ENCODE measurements at regions not wholly inside any gene's neighbourhood (a gene's known extent, or its start where the extent isn't known, plus 50 kb on each side); places are given as distances from the start of the nearest gene placed in this dataset.

DNA sequence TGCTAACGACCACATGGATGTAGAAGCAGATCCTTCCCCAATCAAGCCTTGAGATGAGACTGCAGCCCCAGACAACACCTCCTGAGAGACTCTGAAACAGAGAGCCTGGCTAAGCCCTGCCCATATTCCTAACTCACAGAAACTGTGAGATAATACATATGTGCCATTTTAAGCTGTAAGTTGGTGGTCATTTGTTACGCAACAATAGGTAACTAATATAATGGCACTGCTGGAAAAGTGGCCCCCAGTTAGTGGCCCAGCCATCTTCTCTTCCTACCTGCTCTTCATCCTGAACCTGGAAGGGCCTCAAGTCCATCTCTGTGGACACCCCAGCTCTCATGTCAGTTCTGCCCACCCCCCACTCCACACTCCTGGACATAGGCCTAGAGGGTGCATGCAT is 144.0 kb downstream of the TMEM17 start:
- Mint-ChIP-seq H3K4me1 (peaks cover 32% of the 10 kb centered on the region), H3K27me3 (ENCODE audit: low read depth) (no peaks in the 10 kb centered on the region), H3K27ac (no peak overlapping the region), H3K36me3 (peaks cover 9% of the 10 kb centered on the region), H3K9me3 (peaks cover 10% of the 10 kb centered on the region), H3K4me3 (no peak overlapping the region)
- DNase-seq (ENCODE audit: low spot score) (no peak), ATAC-seq (no peak)
- POLR2A ChIA-PET = no interaction called here
- CTCF ChIA-PET = interaction anchor here (0.9 to 1.2 kb wide), 2 partner anchors 53 to 64 kb away, joined by 3 to 4 read pairs; no protein-coding TSS in a partner anchor
- TF ChIP-seq TP53 (CRISPR knock-in tag; IDR thresholded peaks at IDR 0.05) (no peak), JAZF1 (CRISPR knock-in tag; IDR thresholded peaks at IDR 0.05) (no peak), SOX15 (CRISPR knock-in tag; IDR thresholded peaks at IDR 0.05) (no peak)
- TF ChIP-seq, protein P1, sequence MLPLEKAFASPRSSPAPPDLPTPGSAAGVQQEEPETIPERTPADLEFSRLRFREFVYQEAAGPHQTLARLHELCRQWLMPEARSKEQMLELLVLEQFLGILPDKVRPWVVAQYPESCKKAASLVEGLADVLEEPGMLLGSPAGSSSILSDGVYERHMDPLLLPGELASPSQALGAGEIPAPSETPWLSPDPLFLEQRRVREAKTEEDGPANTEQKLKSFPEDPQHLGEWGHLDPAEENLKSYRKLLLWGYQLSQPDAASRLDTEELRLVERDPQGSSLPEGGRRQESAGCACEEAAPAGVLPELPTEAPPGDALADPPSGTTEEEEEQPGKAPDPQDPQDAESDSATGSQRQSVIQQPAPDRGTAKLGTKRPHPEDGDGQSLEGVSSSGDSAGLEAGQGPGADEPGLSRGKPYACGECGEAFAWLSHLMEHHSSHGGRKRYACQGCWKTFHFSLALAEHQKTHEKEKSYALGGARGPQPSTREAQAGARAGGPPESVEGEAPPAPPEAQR (CRISPR knock-in tag; IDR thresholded peaks at IDR 0.05) = no peak
- TF ChIP-seq, protein P2, sequence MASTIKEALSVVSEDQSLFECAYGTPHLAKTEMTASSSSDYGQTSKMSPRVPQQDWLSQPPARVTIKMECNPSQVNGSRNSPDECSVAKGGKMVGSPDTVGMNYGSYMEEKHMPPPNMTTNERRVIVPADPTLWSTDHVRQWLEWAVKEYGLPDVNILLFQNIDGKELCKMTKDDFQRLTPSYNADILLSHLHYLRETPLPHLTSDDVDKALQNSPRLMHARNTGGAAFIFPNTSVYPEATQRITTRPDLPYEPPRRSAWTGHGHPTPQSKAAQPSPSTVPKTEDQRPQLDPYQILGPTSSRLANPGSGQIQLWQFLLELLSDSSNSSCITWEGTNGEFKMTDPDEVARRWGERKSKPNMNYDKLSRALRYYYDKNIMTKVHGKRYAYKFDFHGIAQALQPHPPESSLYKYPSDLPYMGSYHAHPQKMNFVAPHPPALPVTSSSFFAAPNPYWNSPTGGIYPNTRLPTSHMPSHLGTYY (CRISPR knock-in tag; IDR thresholded peaks at IDR 0.05) = no peak

DNA sequence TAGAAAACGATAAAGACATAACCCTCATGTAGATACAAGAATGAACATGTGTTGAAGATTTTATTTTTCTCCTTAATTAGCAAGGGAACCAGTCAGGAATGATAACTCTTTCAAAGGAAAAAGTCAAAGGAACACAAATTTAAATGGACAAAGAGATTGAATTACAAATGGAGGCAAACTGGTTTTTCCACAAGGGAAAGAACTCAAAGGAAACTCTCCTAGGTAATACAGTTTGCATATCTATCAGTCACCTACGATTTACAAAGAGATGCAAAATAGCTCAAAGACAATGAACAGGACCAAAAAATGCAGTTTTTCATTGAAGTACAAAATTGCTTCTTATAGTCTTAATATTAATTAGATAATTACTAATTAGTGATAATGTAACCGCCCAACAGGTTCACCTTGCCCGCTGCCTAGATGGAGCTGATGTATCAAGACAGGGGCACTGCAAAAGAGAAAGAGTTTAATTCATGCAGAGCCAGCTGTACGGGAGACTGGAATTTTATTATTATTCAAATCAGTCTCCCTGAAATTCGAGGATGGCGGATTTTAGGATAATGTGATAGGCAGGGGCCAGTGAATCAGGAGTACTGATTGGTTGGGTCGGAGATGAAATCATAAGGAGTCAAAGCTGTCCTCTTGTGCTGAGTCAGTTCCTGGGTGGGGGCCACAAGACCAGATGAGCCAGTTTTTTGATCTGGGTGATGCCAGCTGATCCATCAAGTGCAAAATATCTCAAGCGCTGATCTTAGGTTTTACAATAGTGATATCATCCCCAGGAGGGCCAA is 151.0 kb downstream of the TMEM17 start:
- DNase-seq (ENCODE audit: low spot score) (peak; percentile 32), ATAC-seq (peak; percentile 92)
- peaks cover 14% of the 10 kb centered on the region for H3K36me3 Mint-ChIP-seq
- TF ChIP-seq, protein P3, sequence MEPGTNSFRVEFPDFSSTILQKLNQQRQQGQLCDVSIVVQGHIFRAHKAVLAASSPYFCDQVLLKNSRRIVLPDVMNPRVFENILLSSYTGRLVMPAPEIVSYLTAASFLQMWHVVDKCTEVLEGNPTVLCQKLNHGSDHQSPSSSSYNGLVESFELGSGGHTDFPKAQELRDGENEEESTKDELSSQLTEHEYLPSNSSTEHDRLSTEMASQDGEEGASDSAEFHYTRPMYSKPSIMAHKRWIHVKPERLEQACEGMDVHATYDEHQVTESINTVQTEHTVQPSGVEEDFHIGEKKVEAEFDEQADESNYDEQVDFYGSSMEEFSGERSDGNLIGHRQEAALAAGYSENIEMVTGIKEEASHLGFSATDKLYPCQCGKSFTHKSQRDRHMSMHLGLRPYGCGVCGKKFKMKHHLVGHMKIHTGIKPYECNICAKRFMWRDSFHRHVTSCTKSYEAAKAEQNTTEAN (CRISPR knock-in tag; IDR thresholded peaks at IDR 0.05) = no peak
- TF ChIP-seq CBFB (CRISPR knock-in tag; IDR thresholded peaks at IDR 0.05; ENCODE audit: low read depth) (no peak), ZNF671 (CRISPR knock-in tag; IDR thresholded peaks at IDR 0.05) (no peak), ETV6 (CRISPR knock-in tag; IDR thresholded peaks at IDR 0.05) (0 out of 2 replicates have a peak, but pooled peaks have one; percentile 50), MYBL2 (CRISPR knock-in tag; IDR thresholded peaks at IDR 0.05) (no peak), ZNF121 (CRISPR knock-in tag; IDR thresholded peaks at IDR 0.05) (no peak), NFE2L1 (CRISPR knock-in tag; IDR thresholded peaks at IDR 0.05) (peak; percentile 95), EMX1 (CRISPR knock-in tag; IDR thresholded peaks at IDR 0.05) (no peak), SOX15 (CRISPR knock-in tag; IDR thresholded peaks at IDR 0.05) (no peak), GABPB1 (CRISPR knock-in tag; IDR thresholded peaks at IDR 0.05) (no peak), FOXP1 (CRISPR knock-in tag; IDR thresholded peaks at IDR 0.05; ENCODE audit: borderline replicate concordance) (no peak), GRHL2 (CRISPR knock-in tag; IDR thresholded peaks at IDR 0.05; ENCODE audit: insufficient replicate concordance, severe bottlenecking) (no peak)
- TF ChIP-seq, protein P4, sequence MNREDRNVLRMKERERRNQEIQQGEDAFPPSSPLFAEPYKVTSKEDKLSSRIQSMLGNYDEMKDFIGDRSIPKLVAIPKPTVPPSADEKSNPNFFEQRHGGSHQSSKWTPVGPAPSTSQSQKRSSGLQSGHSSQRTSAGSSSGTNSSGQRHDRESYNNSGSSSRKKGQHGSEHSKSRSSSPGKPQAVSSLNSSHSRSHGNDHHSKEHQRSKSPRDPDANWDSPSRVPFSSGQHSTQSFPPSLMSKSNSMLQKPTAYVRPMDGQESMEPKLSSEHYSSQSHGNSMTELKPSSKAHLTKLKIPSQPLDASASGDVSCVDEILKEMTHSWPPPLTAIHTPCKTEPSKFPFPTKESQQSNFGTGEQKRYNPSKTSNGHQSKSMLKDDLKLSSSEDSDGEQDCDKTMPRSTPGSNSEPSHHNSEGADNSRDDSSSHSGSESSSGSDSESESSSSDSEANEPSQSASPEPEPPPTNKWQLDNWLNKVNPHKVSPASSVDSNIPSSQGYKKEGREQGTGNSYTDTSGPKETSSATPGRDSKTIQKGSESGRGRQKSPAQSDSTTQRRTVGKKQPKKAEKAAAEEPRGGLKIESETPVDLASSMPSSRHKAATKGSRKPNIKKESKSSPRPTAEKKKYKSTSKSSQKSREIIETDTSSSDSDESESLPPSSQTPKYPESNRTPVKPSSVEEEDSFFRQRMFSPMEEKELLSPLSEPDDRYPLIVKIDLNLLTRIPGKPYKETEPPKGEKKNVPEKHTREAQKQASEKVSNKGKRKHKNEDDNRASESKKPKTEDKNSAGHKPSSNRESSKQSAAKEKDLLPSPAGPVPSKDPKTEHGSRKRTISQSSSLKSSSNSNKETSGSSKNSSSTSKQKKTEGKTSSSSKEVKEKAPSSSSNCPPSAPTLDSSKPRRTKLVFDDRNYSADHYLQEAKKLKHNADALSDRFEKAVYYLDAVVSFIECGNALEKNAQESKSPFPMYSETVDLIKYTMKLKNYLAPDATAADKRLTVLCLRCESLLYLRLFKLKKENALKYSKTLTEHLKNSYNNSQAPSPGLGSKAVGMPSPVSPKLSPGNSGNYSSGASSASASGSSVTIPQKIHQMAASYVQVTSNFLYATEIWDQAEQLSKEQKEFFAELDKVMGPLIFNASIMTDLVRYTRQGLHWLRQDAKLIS (CRISPR knock-in tag; IDR thresholded peaks at IDR 0.05; ENCODE audit: borderline replicate concordance) = no peak
- TF ChIP-seq, protein P5, sequence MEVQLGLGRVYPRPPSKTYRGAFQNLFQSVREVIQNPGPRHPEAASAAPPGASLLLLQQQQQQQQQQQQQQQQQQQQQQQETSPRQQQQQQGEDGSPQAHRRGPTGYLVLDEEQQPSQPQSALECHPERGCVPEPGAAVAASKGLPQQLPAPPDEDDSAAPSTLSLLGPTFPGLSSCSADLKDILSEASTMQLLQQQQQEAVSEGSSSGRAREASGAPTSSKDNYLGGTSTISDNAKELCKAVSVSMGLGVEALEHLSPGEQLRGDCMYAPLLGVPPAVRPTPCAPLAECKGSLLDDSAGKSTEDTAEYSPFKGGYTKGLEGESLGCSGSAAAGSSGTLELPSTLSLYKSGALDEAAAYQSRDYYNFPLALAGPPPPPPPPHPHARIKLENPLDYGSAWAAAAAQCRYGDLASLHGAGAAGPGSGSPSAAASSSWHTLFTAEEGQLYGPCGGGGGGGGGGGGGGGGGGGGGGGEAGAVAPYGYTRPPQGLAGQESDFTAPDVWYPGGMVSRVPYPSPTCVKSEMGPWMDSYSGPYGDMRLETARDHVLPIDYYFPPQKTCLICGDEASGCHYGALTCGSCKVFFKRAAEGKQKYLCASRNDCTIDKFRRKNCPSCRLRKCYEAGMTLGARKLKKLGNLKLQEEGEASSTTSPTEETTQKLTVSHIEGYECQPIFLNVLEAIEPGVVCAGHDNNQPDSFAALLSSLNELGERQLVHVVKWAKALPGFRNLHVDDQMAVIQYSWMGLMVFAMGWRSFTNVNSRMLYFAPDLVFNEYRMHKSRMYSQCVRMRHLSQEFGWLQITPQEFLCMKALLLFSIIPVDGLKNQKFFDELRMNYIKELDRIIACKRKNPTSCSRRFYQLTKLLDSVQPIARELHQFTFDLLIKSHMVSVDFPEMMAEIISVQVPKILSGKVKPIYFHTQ (CRISPR knock-in tag; IDR thresholded peaks at IDR 0.05) = no peak
- TF ChIP-seq, protein P6, sequence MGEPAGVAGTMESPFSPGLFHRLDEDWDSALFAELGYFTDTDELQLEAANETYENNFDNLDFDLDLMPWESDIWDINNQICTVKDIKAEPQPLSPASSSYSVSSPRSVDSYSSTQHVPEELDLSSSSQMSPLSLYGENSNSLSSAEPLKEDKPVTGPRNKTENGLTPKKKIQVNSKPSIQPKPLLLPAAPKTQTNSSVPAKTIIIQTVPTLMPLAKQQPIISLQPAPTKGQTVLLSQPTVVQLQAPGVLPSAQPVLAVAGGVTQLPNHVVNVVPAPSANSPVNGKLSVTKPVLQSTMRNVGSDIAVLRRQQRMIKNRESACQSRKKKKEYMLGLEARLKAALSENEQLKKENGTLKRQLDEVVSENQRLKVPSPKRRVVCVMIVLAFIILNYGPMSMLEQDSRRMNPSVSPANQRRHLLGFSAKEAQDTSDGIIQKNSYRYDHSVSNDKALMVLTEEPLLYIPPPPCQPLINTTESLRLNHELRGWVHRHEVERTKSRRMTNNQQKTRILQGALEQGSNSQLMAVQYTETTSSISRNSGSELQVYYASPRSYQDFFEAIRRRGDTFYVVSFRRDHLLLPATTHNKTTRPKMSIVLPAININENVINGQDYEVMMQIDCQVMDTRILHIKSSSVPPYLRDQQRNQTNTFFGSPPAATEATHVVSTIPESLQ (CRISPR knock-in tag; IDR thresholded peaks at IDR 0.05) = no peak
- peaks cover 16% of the 10 kb centered on the region for H3K9me3 Mint-ChIP-seq
- H3K27ac Mint-ChIP-seq = peak overlapping the region; percentile 99
- H3K27me3 Mint-ChIP-seq (ENCODE audit: low read depth) = no peaks in the 10 kb centered on the region
- ChIA-PET CTCF (interaction anchor here (0.7 to 1.0 kb wide), 3 partner anchors 56 to 58 kb away, joined by 3 to 6 read pairs (median 3); no protein-coding TSS in a partner anchor), POLR2A (interaction anchor here (1.0 kb wide), 1 partner anchor 56 kb away, joined by 3 read pairs; no protein-coding TSS in a partner anchor)
- peak overlapping the region; percentile 33 for H3K4me3 Mint-ChIP-seq
- peaks cover 28% of the 10 kb centered on the region for H3K4me1 Mint-ChIP-seq

Measured in WTC11 (cell line).